GM18861 (cell line): ENCODE measurements at regions not wholly inside any gene's neighbourhood (a gene's known extent, or its start where the extent isn't known, plus 50 kb on each side); places are given as distances from the start of the nearest gene placed in this dataset.

Experiments used
- ATAC-seq: cut with Tn5 transposase; IDR thresholded peaks from one replicate; pipeline ENCODE4 v1.9.1; 2021; ENCODE audit not compliant: unreplicated experiment

DNA sequence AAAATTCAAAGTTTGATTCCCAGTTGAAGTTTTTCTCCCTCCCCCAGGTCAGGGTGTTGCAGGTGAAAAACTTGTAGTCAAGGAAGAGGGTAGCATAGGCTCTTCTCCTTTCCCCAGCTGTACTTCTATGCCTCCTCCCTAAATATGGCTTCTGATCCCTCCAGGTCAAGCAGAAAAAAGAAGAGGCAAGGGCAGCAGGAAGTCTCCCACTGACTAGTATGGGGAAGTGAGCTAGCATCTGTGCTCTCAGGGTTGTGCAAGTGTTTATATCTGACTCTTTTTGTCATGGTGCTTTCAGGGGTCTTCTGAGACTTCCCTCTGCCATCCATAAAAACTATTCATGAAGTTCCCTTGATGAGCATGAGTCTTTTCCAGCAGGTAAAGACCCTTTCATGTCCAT lies 76.0 kb downstream of the ATPSCKMT start:
- ATAC-seq = no peak

GRCh38 chr5:10172247-10172646 lies 77.4 kb downstream of the ATPSCKMT start:
- no peak for ATAC-seq

DNA sequence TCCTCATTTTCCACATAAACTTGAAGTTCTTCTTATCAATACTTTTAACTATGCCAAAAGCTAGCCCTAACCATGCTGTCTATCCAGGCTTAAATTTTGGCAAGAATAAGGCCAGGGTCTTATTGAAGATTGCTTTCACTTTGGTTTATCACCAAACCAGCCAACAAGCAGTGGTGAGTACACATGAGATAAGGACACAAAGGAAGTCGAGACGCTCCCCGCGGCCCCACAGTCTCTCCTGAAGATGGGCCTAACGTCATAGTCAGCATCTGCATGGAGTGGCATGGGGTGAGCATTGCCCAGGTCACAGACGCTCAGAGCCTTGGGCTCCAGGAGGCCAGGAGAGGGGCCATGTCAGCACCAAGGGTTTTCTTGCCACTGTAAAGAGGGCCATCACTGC lies 80.3 kb downstream of the ATPSCKMT start:
- ATAC-seq = no peak

GRCh38 chr5:10168254-10168653 lies 81.4 kb downstream of the ATPSCKMT start:
- ATAC-seq = no peak

DNA sequence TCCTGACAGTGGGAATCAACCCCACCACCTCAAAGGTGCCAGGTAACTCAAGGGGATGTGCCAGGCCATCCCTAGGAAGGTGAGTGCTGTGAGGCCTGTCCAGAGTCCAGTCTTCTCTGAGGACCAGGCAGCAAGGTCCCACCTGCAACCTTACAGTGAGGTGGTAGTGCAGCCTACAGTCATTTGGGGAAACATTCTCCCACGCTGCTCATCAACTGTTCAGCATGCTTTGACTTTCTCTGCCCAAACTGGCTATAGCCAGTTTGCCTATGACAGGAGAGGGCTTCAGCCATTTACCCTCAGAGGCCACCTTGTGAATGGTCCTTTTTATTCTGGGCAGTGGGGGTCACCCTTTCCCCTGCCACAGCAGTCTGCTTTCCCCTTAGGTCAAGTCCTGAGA lies 81.9 kb downstream of the ATPSCKMT start:
- ATAC-seq = no peak

DNA sequence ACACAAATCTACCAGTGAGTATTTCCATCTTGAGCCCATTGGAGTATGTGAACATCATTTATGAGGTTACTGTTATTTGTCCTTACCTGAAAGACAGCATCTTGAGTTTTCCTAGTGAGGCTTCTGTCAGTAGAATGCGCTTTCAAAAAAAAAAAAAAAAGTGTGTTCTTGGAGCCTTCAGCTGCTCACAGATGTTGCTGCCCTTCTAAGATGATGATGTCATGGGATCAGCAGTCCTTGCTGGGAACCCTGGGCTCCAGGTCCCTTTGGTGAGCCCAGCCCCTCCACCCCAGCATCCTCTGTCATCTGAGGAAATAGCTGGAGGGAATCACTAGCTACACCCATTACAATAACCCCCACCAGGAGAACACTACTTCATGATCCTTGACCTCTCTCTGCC lies 83.3 kb downstream of the ATPSCKMT start:
- ATAC-seq = no peak

GRCh38 chr5:10162468-10162867 lies 87.2 kb downstream of the ATPSCKMT start:
- no peak for ATAC-seq

DNA sequence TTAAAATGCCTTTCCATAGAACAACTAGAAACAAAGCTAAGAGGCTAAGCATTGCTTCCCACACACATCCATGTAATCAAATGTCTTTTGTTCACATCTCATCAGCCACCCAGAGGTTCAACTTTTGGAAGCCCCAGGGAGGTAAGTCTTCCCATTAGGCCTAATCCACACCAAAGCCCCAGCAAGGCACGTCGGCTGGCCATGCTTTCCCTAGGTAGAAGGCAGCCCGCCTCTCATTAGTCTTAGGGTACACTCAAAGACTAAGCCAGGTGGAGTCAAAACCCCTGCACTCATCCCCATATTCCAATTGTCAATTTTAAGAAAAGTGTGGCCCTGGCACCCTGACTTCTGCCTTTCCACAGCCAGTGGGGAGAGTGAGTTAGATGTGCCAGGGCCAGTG lies 87.9 kb downstream of the ATPSCKMT start:
- ATAC-seq = no peak

- no peak for ATAC-seq
Measured at GRCh38 chr5:10160241-10160640, 89.4 kb downstream of the ATPSCKMT start.

DNA sequence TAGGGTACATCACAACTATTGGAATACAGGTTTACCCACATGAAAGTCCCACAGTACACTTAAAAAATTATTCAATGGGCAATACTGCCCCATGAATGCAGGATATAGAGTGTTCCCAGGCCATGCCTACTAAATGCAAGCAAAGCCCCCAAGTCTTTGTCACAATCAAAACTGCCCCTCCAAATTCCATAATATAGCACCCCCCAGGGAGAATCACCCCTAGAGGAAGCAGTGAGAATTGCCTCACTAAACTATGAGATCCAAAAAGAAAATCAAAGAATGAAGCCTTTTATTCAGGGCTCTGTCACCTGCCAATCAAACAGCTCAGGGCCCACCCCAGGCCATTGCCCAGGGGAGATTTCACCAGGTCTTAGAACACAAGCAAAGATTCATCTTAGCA lies 90.8 kb downstream of the ATPSCKMT start:
- ATAC-seq = no peak

DNA sequence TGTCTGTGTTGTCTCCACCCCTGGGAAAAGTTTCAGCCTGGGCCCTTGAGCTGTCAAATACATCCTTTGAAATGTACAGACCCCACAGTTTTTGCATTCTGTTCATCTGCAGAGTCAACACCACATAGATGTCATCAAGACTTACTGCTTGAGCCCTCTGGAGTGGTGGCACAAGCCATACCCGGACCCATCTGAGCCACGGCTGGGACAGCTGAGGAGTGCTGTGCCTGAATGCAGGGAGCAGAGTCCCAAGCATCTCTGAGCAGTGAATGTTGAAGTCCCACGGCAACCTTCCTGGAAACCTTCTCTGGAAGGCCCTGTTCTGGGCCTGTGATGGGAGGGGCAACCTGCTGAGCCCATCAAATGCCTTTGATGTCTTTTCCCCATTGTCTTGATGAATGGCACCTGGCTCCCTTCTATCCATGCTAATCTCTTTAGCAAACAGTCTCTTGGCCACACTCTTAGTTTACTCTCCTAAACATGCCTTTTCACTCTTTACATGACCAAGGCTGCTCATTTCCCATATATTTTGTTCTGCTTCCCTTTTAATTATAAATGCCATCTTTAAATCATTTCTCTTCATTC lies 92.5 kb downstream of the ATPSCKMT start:
- no peak for ATAC-seq

GRCh38 chr5:10155897-10156667 lies 93.6 kb downstream of the ATPSCKMT start:
- ATAC-seq = no peak

DNA sequence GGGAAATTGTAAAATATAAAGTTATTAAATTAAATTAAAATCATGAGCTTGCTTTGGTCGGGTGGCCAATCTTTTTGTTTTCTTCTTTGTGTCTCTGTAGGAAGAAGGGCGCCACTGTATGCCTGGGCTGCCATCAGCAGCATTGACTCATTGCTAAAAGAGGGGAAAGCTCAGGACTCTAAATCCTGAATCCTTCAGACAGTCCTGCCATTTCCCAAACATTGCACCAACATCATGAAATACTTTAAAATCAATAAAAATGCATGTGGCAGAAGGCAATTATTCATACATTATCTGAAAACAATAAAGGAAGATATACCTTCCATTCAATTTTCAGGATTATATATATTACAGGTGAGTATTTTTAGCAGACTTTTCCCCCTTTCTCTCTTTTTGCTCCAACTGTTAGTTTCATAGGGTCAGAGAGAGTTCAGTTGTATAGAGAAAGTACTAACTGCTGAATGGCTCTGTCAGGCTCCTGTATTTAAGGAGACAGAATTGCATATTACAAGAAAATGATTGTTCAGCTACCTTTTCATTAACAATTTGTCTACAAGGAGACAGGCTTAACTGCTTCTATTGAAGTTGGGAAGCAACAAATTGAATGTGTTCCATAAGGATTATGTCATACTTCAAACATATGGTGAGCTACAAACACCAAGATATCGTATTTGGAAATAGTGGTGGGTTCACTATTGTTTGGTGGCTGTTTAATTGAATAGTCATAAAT lies 95.7 kb downstream of the ATPSCKMT start:
- no peak for ATAC-seq

- no peak for ATAC-seq
Measured at GRCh38 chr5:10153394-10153793, 96.3 kb downstream of the ATPSCKMT start.

DNA sequence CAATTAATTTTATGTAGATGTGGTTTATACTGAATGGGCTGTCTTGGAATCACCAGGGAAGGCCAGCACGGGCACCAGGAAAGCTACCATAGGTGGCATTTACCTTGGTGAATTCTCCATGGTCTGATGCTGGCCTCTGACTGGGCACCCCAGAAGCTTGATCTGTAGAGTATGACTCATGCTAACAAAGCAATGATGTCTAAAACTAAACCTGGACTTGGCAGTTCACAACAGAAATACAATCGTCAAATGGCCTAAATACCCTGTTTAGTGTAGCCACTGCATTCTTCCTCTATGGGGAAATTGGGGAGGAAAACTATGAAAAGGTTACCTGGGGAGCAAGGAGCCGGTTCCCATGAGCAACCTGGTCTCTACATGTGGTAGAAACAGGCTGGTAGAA lies 98.0 kb downstream of the ATPSCKMT start:
- ATAC-seq = no peak

DNA sequence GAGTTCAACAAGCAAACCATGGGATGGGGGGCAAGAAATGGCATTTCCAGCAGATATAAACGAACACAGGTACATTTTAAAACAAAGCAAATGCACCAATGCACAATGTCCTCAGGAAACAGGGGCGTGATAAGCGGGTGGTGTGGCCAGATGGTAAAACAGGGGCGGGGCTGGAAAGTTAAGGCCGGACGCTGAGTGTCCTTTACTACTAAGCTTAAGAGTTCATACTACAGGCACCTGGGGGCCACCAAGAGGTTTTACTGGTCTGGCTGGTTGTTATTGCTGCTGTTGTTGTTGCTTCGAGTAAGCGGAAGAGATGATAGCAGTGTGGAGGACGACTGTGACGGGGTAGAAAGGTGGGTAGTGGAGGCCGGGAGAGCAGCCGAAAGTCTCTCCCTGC lies 99.8 kb downstream of the ATPSCKMT start:
- no peak for ATAC-seq

DNA sequence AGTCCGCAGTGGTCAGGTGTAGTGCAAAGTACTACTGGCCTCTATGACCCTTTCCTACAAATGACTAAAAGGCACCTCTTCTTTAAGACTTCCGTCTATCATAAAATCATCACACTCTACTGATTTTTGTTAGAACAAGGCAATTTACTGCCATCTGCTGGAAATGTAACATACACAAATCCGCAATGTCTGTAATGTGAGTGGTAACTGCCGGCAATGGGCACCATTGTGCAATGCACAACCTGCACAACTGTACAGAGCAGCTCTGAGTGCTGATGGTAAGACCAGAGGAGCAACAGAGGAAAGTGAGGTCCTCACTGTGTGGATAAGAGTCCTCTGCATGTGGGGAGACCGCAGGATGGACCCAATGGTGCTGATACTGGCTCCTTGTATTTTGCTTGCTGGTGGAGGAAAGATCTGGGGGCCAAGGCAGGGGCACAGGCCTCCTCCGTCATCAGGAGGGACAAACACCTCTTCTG lies 103.7 kb downstream of the ATPSCKMT start:
- ATAC-seq = no peak

DNA sequence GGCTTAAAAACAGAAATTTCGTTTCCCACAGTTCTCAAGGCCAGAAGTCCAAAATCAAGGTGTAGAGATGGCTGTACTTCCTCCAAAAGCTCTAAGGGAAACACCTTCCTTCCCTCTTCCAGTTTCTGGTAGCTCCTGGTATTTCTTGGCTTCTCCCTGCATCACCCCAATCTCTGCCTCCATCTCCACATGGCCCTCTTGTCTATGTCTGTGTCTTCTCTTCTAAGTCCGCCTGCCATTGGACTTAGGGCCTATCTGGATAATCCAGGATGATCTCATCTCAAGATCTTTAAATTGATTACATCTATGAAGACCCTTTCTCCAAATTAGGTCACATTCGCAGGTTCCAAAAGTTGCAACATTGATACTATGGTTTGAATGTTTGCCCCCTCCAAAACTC lies 105.6 kb downstream of the ATPSCKMT start:
- no peak for ATAC-seq

GRCh38 chr5:10140195-10140973 lies 109.3 kb downstream of the ATPSCKMT start:
- no peak for ATAC-seq

DNA sequence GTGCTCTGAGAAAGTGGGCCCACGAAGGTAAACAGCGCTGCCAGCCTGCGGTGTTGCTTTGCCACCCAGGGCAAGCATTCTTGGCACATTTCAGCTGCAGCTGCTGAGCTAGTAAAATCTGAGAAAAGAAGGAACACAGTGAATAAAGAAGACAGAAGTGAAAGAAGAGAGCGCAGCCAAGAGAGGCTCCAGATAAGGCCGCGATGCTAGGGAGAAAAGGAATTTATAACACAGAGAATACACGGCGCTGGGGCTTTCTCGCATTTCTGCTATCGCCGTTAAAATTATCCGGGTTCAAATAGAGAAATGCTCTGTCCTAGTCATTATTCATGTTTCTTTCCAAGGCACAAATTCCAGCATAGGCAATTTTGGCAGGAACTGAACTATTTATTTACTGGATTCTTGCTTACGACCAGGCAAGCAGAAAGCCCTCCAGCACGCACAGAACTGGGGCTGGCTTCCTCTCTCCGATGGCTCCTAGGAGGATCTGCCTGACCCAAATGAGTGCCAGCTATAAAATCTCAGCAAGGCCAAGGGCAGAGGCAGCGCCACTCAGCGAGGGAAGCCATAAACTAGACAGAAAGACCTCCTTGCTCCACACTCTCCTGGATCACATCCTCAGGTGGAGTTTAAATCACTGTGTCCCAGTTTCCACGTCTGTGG lies 111.2 kb downstream of the ATPSCKMT start:
- no peak for ATAC-seq

DNA sequence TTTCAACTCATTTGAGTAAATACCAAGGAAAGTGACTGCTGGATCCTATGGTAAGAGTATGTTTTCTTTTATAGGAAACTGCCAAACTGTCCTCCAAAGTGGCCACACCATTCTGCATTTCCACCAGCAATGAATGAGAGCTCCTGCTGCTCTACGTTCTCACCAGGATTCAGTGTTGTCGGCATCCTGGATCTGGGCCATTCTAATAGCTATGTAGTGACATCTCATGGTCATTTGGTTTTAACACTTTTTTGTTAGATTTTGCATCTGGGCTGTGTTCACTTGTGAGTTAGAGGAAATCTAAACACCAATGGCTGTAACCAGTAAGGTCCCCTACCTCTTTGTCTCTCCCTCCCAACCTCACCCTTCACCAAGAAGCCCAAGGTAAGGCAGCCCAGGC lies 115.9 kb downstream of the ATPSCKMT start:
- no peak for ATAC-seq
